Esophagus (tissue), 2 donors: ENCODE measurements at regions not wholly inside any gene's neighbourhood (a gene's known extent, or its start where the extent isn't known, plus 50 kb on each side); places are given as distances from the start of the nearest gene placed in this dataset.

Experiments
- H3K27ac ChIP-seq, 2 donors: one replicate each; pipeline ENCODE4 v1.5.1; 2013; ENCODE audit warnings: low read depth in 2 of 2, mild to moderate bottlenecking in 2 of 2, inconsistent platforms in 1 of 2, low read length in 1 of 2, moderate library complexity in 1 of 2
- H3K27me3 ChIP-seq, 2 donors: one replicate each; pipeline ENCODE4 v1.6.1; 2013; ENCODE audit warnings: low read length in 2 of 2, control low read depth in 1 of 2, mild to moderate bottlenecking in 1 of 2; ENCODE audit not compliant: insufficient read depth in 2 of 2, control insufficient read depth in 1 of 2
- H3K36me3 ChIP-seq, 2 donors: one replicate each; pipeline ENCODE4 v1.6.1; 2013; ENCODE audit warnings: low read length in 1 of 2; ENCODE audit not compliant: control insufficient read depth in 2 of 2, insufficient read depth in 2 of 2
- H3K4me1 ChIP-seq, 2 donors: one replicate each; pipeline ENCODE4 v1.6.1; 2013; ENCODE audit warnings: low read length in 1 of 2; ENCODE audit not compliant: control insufficient read depth in 2 of 2, insufficient read depth in 2 of 2
- H3K4me3 ChIP-seq, 2 donors: one replicate each; pipeline ENCODE4 v1.5.1; 2013; ENCODE audit warnings: low read length in 2 of 2, mild to moderate bottlenecking in 2 of 2, low read depth in 1 of 2, moderate library complexity in 1 of 2
- H3K9me3 ChIP-seq, 2 donors: one replicate each; pipeline ENCODE4 v1.6.1; 2013; ENCODE audit warnings: mild to moderate bottlenecking in 2 of 2, low read depth in 1 of 2, low read length in 1 of 2, moderate library complexity in 1 of 2; ENCODE audit not compliant: control insufficient read depth in 2 of 2, insufficient read depth in 1 of 2
- WGBS, 2 donors: extraction: QIAGEN DNeasy Blood & Tissue Kit; methylation state at CpG; one replicate each; pipeline ENCODE4 v1.1.7; 2013; 5-methylcytosine and 5-hydroxymethylcytosine counted together
- donor health status: healthy with polysubstance abuse.
- donor health status: Bipolar disorder and iron deficiency.

DNA sequence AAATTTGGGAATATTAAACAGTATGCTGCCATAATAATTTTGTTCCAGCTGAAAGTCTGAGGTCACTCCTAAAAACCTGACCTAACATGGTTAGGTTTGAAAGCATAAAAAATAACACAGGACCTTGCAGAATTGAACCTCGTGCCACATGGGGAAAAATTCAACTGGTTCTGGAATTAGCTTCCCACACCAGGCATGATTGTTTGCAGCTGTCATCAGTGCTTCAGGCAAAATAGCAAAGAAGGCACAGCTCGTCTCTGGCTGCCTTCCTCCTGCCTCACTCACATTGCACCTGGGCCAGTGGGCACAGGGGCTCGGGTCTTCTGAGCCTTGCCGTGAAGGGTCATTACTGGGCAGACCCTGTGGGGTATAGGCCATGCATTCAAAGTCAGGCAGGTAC, 153.8 kb upstream of the ARHGAP20 start:
- Histone ChIP-seq H3K36me3 (no peaks in the 10 kb centered on the region), H3K27ac (no peak overlapping the region), H3K9me3 (no peaks in the 10 kb centered on the region), H3K4me3 (no peak overlapping the region), H3K4me1 (peaks cover 4 to 5% of the 10 kb centered on the region in 2 donors), H3K27me3 (no peaks in the 10 kb centered on the region)
- 41 to 61% methylated on average over 4 of the region's 4 CpGs for whole genome bisulfite sequencing, 2 donors

DNA sequence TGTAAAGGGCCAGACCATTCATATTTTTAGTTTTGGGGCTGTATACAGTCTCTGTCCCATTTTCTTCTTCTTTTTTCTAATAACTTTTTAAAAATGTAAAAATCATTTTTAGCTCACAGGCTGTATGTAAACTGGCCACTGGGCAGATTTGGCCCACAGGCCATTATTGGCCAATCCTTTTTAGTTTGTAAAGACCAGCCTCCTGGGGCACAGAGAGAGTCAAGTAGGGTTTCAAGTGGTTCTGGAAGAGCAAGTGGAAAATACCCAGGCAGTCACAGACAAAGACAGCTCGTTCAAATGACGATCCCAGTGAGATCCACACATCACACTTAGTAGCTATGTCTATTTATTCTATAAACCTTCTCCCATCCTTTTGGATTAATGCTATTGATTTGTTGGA, 150.2 kb upstream of the ARHGAP20 start:
- WGBS, 2 donors: 82 to 88% methylated on average over 2 of the region's 2 CpGs
- Histone ChIP-seq H3K4me1 (peaks cover 4 to 8% of the 10 kb centered on the region in 2 donors), H3K36me3 (no peaks in the 10 kb centered on the region), H3K27me3 (no peaks in the 10 kb centered on the region), H3K4me3 (no peak overlapping the region), H3K9me3 (no peaks in the 10 kb centered on the region), H3K27ac (no peak overlapping the region)

DNA sequence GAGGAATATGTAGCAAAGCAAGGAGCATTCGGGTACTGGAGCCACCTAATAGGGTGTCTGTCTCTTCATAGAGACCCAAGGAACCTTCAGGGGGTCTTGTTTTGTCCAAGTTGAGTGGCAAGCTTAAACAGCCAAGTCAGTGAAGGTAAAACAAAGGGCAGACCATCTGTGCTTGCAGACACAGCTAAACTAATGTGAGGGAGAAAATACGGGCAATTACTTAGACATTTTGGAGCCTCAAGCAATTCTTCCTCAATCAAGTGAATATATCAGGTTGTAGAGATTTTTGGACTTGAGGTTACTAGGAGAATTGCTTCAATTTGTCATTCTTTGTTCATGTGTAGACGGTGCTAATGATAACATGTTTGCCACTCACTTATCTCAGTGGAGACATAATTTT, 148.2 kb upstream of the ARHGAP20 start:
- Histone ChIP-seq H3K27me3 (no peaks in the 10 kb centered on the region), H3K4me1 (peaks cover 0 to 3% of the 10 kb centered on the region in 2 donors), H3K27ac (no peak overlapping the region), H3K36me3 (no peaks in the 10 kb centered on the region), H3K9me3 (no peaks in the 10 kb centered on the region), H3K4me3 (no peak overlapping the region)
- WGBS, 2 donors: 73 to 89% methylated on average over 3 of the region's 3 CpGs

DNA sequence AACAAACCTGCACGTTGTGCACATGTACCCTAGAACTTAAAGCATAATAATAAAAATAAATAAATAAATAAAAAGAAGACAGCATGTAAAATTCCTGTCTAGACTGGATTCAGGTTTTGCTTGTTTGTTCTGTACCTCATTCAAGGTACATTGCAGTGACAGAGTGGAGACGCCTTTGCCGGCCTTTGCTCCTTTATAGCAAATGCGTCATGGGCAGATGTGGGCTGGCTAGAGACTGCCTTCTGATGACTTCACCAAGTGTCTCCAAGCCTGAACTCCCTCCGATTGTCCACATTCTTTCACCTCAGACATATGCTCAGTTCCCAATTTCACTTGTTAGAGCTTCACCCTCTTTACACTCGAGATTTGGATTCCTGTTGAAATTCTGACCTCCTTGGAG, 147.8 kb upstream of the ARHGAP20 start:
- peaks cover 0 to 3% of the 10 kb centered on the region in 2 donors for H3K4me1 ChIP-seq
- no peaks in the 10 kb centered on the region for H3K27me3 ChIP-seq
- no peak overlapping the region for H3K4me3 ChIP-seq
- no peaks in the 10 kb centered on the region for H3K9me3 ChIP-seq
- no peaks in the 10 kb centered on the region for H3K36me3 ChIP-seq
- 75 to 84% methylated on average over 6 of the region's 6 CpGs for WGBS, 2 donors
- H3K27ac ChIP-seq: no peak overlapping the region

DNA sequence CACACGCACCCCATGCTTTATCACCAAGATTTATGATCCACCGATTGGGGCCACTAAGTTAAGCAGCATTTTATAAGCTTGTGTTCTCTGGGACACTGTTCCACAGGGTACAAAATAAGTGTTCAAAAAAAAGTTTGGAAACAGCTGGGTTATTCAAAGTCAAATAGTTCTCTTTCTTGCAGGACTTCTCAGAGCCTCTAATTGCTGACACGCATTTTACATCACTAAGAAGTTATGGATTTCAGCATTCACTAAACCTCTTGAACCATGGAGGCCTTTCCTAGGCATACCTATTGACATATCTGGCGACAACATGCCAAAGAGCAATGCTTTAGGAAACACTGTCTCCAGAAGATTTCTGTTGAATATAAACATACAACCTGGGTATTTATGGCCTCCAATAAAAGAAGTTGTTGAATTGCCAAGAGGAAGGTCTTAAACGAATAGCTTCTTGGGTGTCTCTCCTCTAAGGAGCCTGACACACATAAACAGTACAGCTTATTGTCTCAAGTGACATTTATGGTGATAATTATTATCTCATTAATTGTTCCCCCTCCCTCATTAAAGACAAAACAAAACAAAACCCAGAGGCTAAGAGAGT, 147.1 kb upstream of the ARHGAP20 start:
- no peak overlapping the region for H3K27ac ChIP-seq
- H3K27me3 ChIP-seq: no peaks in the 10 kb centered on the region
- H3K4me1 ChIP-seq: peaks cover 0 to 3% of the 10 kb centered on the region in 2 donors
- WGBS, 2 donors: 81 to 90% methylated on average over 5 of the region's 5 CpGs
- H3K4me3 ChIP-seq: no peak overlapping the region
- H3K9me3 ChIP-seq: no peaks in the 10 kb centered on the region
- no peaks in the 10 kb centered on the region for H3K36me3 ChIP-seq

DNA sequence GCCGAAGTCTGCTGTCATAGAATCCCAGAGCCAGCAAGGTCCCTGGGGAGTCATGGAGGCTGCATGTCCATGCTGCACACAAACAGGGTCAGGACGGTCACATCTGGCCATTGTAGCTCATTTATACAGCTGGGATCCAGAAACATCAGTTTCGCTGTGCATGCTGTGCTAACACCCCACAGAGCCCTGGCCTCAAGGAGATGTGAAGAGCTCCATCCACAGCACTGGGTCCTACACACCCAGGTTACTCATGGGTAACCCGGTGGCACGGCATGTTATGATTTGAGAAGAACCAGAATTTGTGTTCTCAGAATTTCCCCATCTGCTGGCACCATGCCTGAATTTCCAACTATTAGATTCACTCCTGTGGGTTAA, 146.3 kb upstream of the ARHGAP20 start:
- Histone ChIP-seq H3K4me1 (peaks cover 0 to 3% of the 10 kb centered on the region in 2 donors), H3K27me3 (no peaks in the 10 kb centered on the region), H3K27ac (peak overlapping the region in 1 of 2 donors; percentile 51), H3K36me3 (no peaks in the 10 kb centered on the region), H3K4me3 (no peak overlapping the region), H3K9me3 (no peaks in the 10 kb centered on the region)
- WGBS, 2 donors: 53 to 63% methylated on average over 5 of the region's 5 CpGs

DNA sequence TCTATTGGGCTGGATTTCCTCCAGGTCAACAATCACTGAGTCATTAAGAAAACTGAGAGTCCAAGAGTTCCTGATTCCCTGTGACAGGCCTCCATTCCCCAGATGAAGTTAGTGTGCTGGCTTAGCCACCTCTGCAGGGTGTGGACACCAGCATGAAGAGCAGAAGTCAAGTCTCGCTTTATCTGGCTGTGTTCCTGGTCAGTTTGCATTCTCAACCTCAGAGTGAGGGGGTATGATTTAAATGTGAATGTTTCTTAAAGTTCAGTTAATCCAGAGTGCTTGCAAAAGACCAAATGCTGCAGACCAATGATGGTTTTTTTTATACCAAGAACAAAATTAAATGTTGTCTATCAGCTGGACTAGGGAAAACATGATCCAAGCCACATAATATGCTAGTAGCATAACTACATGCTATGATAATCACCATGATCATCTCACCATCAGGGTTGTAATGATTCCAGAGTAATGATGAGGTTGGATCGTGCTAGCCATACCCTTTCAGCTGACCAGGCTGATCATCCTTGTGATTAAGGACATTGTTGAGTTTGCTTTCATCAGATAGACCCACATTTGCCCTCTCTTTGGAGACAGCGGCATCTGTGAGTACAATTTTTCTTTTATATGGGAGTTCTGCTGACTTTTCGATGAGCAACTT, 145.8 kb upstream of the ARHGAP20 start:
- Histone ChIP-seq H3K27ac (peak overlapping the region; percentile 9 to 51), H3K4me3 (no peak overlapping the region), H3K36me3 (no peaks in the 10 kb centered on the region), H3K27me3 (no peaks in the 10 kb centered on the region), H3K4me1 (peaks cover 0 to 3% of the 10 kb centered on the region in 2 donors), H3K9me3 (no peaks in the 10 kb centered on the region)
- WGBS, 2 donors: 63 to 80% methylated on average over 4 of the region's 4 CpGs

DNA sequence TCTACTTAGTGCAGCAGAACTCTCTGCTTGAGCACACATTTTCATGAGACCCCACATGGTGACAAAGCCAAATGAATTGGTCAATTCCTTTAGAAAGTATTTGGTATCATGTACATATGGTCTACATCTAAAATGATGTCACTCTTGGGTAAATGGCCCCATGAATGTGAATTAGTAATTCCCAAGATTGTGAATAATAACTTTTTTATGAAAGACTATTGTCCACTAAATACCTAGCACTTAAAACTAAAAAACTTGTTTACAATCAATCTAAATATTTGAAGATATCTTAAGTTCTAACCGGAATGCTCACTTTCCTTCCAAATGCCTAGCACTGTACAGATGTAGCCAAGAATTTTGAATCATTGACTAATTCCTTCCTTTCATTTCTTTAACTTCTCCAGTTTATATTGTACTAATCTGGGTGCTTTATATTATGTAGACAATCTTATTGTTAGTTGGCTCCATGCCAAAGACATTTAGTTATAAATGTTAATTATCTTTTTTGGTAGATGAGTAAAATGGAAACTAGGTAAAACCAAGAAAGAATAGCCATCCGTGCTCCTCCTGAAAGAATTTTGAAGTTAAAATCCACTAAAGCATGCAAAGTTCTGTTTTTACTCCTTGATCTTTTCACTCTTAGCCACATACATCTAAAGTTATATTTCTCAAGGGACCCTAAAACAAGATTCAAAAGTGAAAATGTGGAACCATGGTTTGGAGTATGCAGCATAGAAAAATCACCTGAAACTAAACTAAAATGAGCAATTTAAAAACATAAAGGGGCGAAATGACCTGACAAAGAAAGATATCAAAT, 145.0 kb upstream of the ARHGAP20 start:
- WGBS, 2 donors: 56 to 63% methylated on average over 3 of the region's 3 CpGs
- peaks cover 0 to 3% of the 10 kb centered on the region in 2 donors for H3K4me1 ChIP-seq
- no peak overlapping the region for H3K4me3 ChIP-seq
- no peaks in the 10 kb centered on the region for H3K9me3 ChIP-seq
- no peaks in the 10 kb centered on the region for H3K27me3 ChIP-seq
- no peaks in the 10 kb centered on the region for H3K36me3 ChIP-seq
- no peak overlapping the region for H3K27ac ChIP-seq

DNA sequence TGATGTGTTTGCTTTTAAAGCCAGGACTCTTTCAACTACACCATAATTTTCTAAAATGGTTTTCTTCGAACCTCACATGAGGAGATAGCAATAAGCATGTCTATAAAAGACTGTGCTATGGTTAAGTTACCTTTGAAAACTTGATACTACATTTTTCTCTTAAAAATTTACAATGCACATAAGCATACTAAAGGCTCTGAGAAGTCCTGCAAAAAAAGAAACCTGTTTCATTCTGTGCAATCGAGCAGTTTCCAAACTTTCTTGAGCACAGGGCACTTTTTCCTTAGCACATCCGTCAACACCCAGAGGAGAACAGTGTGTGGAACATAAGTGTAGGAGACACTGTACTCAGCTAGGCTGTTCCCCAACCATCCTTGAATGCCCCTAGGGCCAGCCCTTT, 144.1 kb upstream of the ARHGAP20 start:
- WGBS, 2 donors: 86 to 88% methylated on average over 3 of the region's 3 CpGs

More for the DNA sequence above, 144.1 kb upstream of the ARHGAP20 start:
- Histone ChIP-seq H3K27me3 (no peaks in the 10 kb centered on the region), H3K27ac (no peak overlapping the region), H3K36me3 (no peaks in the 10 kb centered on the region), H3K4me3 (no peak overlapping the region), H3K9me3 (no peaks in the 10 kb centered on the region), H3K4me1 (peaks cover 0 to 3% of the 10 kb centered on the region in 2 donors)
